ENCODE measurements at regions not wholly inside any gene's neighbourhood (a gene's known extent, or its start where the extent isn't known, plus 50 kb on each side); places are given as distances from the start of the nearest gene placed in this dataset.
"Not testable (repeated sequence)": the region's sequence is repeated elsewhere in the genome, so short reads cannot be mapped to it uniquely, and the experiment has no call there.

DNA sequence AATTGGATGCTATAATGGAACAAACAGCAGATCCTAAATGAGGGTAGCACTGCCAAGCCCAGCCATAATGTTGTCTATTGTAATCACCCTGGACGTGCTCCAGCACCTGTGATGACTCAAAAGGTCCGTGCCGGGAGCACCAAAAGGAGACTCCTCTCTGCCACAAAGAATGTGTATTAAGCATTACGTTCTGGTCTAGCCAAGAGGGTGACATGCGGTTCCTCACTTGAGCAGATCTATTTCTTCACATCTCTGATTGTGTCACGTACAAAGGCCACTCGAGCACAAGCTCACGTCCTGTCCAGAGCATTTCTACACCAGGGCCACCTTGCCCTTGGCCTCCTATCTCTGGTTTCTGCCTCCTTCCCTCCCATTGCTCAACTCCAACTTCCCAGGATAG is 219.9 kb upstream of the IRS2 start:
- no peak for DNase-seq (ENCODE audit: low read depth)

DNA sequence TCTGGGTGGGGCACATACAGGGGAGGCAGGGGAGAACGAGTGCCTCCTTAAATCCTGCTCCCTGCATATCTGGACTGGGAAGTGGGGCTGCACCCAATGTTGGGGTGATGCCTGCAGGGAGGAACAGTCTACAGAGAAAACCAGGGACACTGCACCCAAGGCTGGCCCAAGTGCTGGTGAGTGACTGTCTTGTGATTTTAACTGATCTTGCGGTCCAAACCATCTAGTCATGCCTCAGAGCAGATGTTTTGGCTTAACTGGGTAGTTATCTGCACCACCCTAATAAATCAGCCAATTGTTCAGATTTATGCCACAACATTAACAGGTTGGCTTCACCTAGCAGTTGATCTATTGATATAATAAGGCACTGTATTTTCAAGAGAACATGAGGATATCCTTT is 219.2 kb upstream of the IRS2 start:
- no peak for DNase-seq (ENCODE audit: low read depth)

- DNase-seq (ENCODE audit: low read depth): no peak
Measured at GRCh38 chr13:110004814-110005213, 218.4 kb upstream of the IRS2 start.

DNA sequence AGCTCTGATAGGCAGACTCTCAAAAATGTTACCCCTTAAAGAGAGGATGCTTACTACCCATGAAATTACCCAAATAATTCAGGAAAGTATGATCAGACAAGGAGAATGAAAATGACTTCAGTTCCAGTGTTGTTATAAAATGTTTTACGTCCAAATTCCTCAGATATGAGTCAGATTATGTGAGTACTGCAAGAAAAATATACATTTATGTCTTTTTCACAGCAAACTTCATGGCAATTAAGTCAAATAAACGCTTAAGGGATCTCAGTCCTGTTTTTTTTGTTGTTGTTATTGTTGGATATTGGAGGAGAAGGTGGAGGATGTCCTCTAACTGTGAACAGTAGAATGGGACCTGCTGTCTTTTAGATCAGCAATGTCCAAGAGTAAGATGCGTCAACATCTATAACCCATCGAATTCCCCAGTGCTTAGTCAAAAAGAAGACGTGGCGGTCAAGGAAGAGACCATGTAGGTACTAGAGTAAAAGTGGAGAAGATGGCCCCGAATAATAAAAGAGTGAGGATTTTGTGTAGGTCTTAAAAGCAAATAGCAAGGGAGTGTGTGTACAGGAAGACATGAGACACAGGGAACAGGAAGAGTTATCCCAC is 215.4 kb upstream of the IRS2 start:
- DNase-seq (ENCODE audit: low read depth): no peak

DNA sequence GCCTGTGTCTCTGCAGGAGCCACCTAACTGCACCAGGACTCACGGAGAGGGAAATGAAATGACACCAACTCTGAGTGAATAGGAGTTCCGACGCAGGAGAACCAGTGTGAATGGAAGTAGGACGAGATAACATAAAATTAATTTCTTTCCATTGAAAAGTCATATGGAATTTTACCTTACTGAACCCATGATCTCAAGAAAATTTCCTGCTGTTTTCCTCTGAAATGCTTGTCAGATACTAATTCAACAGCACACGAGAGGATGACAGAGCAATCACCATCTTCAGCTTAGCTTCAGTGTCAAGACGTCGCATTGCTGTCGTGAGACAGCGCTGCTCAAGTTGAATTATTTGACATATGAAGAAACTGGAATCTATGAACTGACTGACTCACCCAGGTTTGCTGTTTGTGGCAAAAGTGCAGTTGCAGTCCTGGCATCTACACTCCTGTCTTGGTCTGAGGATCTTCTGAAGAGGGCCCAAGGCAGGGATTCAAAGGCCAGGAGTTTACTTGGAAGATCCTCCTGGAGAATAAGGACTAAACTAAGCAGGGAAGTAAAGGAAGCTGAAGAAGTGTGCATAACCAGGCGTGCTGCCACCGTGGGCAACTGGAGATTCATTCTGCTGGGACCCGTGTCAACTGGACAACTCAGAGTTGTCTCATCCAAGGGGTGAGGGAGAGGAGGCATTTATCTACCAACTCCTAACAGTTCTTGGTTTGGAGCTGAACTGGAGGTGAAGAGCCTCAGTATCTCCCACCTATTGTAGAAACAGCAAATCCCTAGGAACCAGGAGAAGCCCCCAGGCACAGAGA is 214.4 kb upstream of the IRS2 start:
- DNase-seq (ENCODE audit: low read depth): no peak

- DNase-seq (ENCODE audit: low read depth): no peak
Measured at GRCh38 chr13:109999659-110000533, 213.5 kb upstream of the IRS2 start.

DNA sequence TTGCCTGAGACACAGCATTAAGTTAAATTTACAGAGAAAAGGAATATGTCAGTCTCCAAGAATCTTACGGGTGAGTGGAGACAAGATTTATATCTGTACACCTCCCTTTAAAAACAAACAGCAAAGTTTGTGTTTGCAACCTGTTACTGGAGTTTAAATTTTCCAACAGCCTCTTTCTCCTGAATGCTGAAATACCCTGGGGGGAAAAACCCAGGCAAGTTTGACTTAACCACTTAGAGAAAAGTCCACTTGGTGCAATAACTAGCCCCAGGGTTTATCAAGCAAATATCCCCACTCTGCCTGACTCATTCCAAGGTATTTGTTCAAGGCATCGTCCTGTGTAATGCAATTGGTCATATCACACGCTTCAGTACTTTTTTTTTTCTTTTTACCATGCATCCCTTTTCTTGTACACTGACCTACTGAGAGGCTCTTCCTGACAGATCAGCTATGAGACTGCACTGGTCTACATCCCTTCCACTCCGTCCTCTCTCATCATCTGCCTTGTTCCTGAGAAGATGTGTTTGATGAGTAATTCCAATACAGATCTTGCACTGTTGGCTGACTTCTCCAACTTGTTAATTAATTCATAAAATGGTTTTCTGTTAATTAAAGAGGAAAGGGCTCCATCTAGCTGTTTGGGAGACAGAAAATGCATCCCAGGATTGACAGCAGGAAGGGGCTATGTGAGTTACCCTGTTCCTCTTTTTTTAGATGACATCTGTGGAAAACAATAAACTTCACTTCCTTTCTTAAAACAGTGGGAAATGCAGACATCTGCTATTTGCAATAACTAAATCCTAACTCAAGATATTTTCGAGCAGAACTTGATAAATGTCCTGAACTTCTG is 212.5 kb upstream of the IRS2 start:
- DNase-seq (ENCODE audit: low read depth): no peak

- DNase-seq (ENCODE audit: low read depth): no peak
Measured at GRCh38 chr13:109998037-109998436, 211.7 kb upstream of the IRS2 start.

DNA sequence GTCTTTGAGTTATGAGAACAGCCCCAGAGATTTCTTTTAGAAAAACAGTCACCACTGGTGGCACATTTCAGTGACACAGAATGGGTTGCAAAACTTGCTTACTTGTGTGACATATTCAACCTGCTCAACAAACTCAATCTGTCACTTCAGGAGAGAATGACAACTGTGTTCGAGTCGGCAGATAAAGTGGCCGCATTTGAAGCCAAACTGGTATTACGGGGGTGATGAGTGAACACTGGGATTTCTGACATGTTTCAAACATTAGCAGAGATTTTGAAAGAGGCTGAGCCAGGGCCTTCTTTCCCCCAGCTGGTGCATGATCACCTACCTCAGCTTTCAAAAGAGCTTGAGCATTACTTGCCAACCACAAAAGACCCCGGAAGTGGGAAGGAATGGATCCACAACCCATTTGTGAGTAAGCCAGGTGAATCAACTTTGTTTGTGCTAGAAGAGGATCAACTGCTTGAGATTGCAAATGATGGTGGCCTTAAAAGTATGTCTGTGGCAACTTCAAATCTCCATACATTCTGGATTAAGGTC is 210.7 kb upstream of the IRS2 start:
- DNase-seq (ENCODE audit: low read depth): not testable (repeated sequence)

DNA sequence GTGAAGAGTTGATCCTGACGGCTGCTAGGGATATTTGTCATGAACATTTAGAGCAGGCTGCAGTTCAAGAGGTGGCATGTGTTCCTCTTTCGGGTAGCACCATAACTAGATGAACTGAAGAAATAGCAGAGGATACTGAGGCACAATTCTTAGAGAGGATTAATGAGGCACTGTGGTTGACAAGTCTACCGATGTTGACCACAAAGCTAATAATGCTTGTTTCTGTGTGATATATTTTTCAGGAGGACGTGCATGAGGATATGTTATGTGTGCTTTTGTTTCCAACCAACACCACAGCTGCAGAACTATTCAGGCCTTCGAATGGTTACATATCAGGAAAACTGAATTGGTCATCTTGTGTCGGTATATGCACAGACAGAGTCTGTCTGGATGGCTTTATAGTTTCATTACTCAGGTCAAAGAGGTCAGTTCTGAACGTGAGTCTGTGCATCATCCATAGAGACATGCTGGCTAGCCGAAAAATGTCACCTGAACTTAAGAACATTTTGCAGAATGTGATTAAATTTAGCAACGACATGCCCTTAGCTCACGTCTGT is 210.1 kb upstream of the IRS2 start:
- no peak for DNase-seq (ENCODE audit: low read depth)

DNA sequence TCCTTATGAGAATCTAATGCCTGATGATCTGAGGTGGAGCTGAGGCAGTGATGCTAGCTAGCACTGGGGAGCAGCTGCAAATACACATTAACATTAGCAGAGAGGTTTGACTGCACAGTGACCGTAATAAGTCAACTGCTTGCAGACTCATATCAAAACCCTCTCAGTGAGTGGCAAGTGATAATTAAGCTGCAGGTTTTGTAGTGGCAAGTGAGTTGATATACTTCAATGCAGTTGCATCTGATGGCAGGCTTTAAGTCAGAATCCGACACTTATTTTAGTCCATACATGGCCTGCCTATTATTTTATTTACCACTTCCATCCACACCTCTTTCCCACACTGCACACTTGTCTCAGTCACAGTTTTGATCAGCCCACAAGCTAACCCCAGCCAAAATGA is 209.2 kb upstream of the IRS2 start:
- no peak for DNase-seq (ENCODE audit: low read depth)

- no peak for DNase-seq (ENCODE audit: low read depth)
Measured at GRCh38 chr13:109990296-109990695, 203.9 kb upstream of the IRS2 start.

- DNase-seq (ENCODE audit: low read depth): no peak
Measured at GRCh38 chr13:109989686-109990085, 203.3 kb upstream of the IRS2 start.

- DNase-seq (ENCODE audit: low read depth): no peak
Measured at GRCh38 chr13:109989155-109989554, 202.8 kb upstream of the IRS2 start.

DNA sequence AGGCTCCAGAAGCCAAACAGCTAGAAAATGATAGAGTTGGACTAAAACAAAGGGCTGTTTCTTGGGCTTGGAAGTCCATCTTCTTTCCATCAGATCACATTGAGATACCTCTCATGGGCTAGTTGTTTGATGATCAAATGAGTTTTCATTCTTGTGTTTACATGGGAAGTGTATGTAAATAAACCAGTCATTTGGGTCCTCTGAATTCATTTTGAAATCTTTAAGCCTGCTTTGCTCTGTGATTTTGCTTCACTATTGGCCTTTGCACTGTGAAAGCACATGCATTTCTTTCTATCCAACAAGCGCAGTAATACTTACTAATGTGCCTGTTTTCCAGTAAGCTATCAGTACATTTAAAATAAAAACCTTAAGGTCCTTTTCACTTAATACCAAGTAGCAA is 200.5 kb upstream of the IRS2 start:
- DNase-seq (ENCODE audit: low read depth): no peak

GRCh38 chr13:109985871-109986450 is 199.6 kb upstream of the IRS2 start:
- DNase-seq (ENCODE audit: low read depth): no peak

DNA sequence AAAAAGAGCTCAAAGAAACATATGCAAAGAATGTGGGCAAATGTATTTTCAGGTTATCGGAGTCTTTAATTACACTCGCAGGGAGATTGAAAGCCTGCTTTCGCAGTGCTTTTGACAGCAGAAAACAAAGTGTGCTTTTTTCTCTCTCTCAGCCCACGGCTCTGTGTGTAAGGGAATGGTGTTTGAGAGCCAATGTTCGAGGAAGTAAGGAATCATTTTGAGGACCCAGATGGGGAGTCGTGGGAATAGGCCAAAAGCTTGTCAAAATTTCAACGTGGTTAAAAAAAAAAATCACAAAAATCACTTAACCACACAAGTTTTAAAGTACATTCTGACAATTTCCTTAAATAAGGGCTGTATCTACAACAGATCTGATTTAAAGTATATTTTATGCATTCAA is 197.1 kb upstream of the IRS2 start:
- DNase-seq (ENCODE audit: low read depth): no peak

- DNase-seq (ENCODE audit: low read depth): no peak
Measured at GRCh38 chr13:109981000-109981399, 194.6 kb upstream of the IRS2 start.

GRCh38 chr13:109979676-109980075 is 193.3 kb upstream of the IRS2 start:
- DNase-seq (ENCODE audit: low read depth): not testable (repeated sequence)

DNA sequence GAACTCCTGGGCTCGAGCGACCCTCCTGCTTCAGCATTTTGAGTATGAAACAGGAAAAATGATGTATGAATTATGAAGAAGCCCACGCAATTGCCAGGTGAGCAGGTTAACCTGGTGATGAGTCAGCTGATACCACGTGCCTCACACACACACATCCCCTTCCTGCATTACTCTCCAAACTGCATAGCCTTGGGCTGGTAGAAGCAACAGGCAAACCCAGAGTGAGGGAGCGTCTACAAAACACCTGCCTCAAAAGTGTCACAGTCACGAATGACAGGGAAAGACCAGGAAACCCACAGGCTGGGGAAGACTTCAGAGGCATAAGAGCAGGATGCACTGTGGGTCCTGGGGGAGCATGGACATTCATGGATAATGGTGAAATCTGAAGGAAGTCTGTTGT is 192.8 kb upstream of the IRS2 start:
- no peak for DNase-seq (ENCODE audit: low read depth)

Data from HS-27A (cell line).